B cell (primary cell): ENCODE measurements at regions not wholly inside any gene's neighbourhood (a gene's known extent, or its start where the extent isn't known, plus 50 kb on each side); places are given as distances from the start of the nearest gene placed in this dataset.

Experiments
- CTCF ChIP-seq: fragments of 200-600 bp; IDR thresholded peaks from one replicate; pipeline ENCODE4 v1.8.0; 2022; ENCODE audit warnings: antibody characterized with exemption, mild to moderate bottlenecking
- EZH2 ChIP-seq: IDR thresholded peaks from 2 replicates; pipeline ENCODE4 v1.6.1; 2012; ENCODE audit warnings: borderline replicate concordance, low read depth, mild to moderate bottlenecking, moderate library complexity, low read length; ENCODE audit not compliant: insufficient read depth, poor library complexity, severe bottlenecking

- TF ChIP-seq CTCF (no peak), EZH2 (no peak)
These were observed 59.2 kb downstream of the TENT5A start for GRCh38 chr6:81693266-81693665.
